HUES48 (cell line): ENCODE measurements at regions not wholly inside any gene's neighbourhood (a gene's known extent, or its start where the extent isn't known, plus 50 kb on each side); places are given as distances from the start of the nearest gene placed in this dataset.

ENCODE experiments used
- H3K27ac ChIP-seq: one replicate; pipeline ENCODE4 v1.7.0; 2013; ENCODE audit warnings: low read depth, low read length, inconsistent platforms
- H3K27me3 ChIP-seq: 2 replicates; pipeline ENCODE4 v1.6.1; 2013; ENCODE audit warnings: mild to moderate bottlenecking, low read length; ENCODE audit not compliant: control insufficient read depth, insufficient read depth
- H3K36me3 ChIP-seq: 2 replicates; pipeline ENCODE4 v1.6.1; 2013; ENCODE audit warnings: low read length; ENCODE audit not compliant: control insufficient read depth, insufficient read depth
- H3K4me1 ChIP-seq: 2 replicates; pipeline ENCODE4 v1.6.1; 2013; ENCODE audit warnings: mild to moderate bottlenecking, low read length; ENCODE audit not compliant: control insufficient read depth, insufficient read depth
- H3K4me3 ChIP-seq: 2 replicates; pipeline ENCODE4 v1.5.1; 2013; ENCODE audit warnings: mild to moderate bottlenecking, low read depth, low read length
- H3K9ac ChIP-seq: 2 replicates; pipeline ENCODE4 v1.6.1; 2013; ENCODE audit warnings: mild to moderate bottlenecking, low read depth, low read length, moderate library complexity
- H3K9me3 ChIP-seq: 2 replicates; pipeline ENCODE4 v1.6.1; 2013; ENCODE audit warnings: low read length; ENCODE audit not compliant: control insufficient read depth, insufficient read depth

GRCh38 chr2:136244536-136244885 is 126.6 kb upstream of the CXCR4 start:
- H3K9ac ChIP-seq: no peak overlapping the region
- H3K27me3 ChIP-seq: no peaks in the 10 kb centered on the region
- no peaks in the 10 kb centered on the region for H3K36me3 ChIP-seq
- H3K9me3 ChIP-seq: no peaks in the 10 kb centered on the region
- peaks cover 7% of the 10 kb centered on the region for H3K4me1 ChIP-seq
- H3K4me3 ChIP-seq: no peak overlapping the region
- H3K27ac ChIP-seq: no peak overlapping the region

- H3K9me3 ChIP-seq: no peaks in the 10 kb centered on the region
- no peaks in the 10 kb centered on the region for H3K27me3 ChIP-seq
- H3K4me3 ChIP-seq: no peak overlapping the region
- H3K27ac ChIP-seq: no peak overlapping the region
- H3K4me1 ChIP-seq: peaks cover 7% of the 10 kb centered on the region
- H3K9ac ChIP-seq: no peak overlapping the region
- H3K36me3 ChIP-seq: no peaks in the 10 kb centered on the region
Measured at GRCh38 chr2:136243638-136244535, 125.9 kb upstream of the CXCR4 start.

GRCh38 chr2:136242687-136243277 is 124.8 kb upstream of the CXCR4 start:
- no peaks in the 10 kb centered on the region for H3K27me3 ChIP-seq
- no peak overlapping the region for H3K9ac ChIP-seq
- H3K36me3 ChIP-seq: no peaks in the 10 kb centered on the region
- H3K9me3 ChIP-seq: no peaks in the 10 kb centered on the region
- peaks cover 7% of the 10 kb centered on the region for H3K4me1 ChIP-seq
- no peak overlapping the region for H3K4me3 ChIP-seq
- no peak overlapping the region for H3K27ac ChIP-seq

- H3K4me1 ChIP-seq: peaks cover 7% of the 10 kb centered on the region
- no peaks in the 10 kb centered on the region for H3K36me3 ChIP-seq
- no peak overlapping the region for H3K4me3 ChIP-seq
- no peaks in the 10 kb centered on the region for H3K27me3 ChIP-seq
- no peaks in the 10 kb centered on the region for H3K9me3 ChIP-seq
- H3K9ac ChIP-seq: no peak overlapping the region
- H3K27ac ChIP-seq: no peak overlapping the region
Measured at GRCh38 chr2:136242100-136242499, 124.2 kb upstream of the CXCR4 start.

- Histone ChIP-seq H3K4me3 (no peak overlapping the region), H3K27me3 (no peaks in the 10 kb centered on the region), H3K27ac (no peak overlapping the region), H3K9ac (no peak overlapping the region), H3K36me3 (no peaks in the 10 kb centered on the region), H3K4me1 (no peaks in the 10 kb centered on the region; the same call in 1 of the 2 replicates), H3K9me3 (no peaks in the 10 kb centered on the region)
Measured at GRCh38 chr2:136239079-136239685, 121.2 kb upstream of the CXCR4 start.

- no peaks in the 10 kb centered on the region; the same call in 1 of the 2 replicates for H3K4me1 ChIP-seq
- H3K27me3 ChIP-seq: no peaks in the 10 kb centered on the region
- no peak overlapping the region for H3K4me3 ChIP-seq
- no peaks in the 10 kb centered on the region for H3K36me3 ChIP-seq
- no peaks in the 10 kb centered on the region for H3K9me3 ChIP-seq
- H3K9ac ChIP-seq: no peak overlapping the region
- H3K27ac ChIP-seq: no peak overlapping the region
Measured at GRCh38 chr2:136238286-136239078, 120.5 kb upstream of the CXCR4 start.

- Histone ChIP-seq H3K36me3 (no peaks in the 10 kb centered on the region), H3K4me3 (no peak overlapping the region), H3K9me3 (no peaks in the 10 kb centered on the region), H3K27me3 (no peaks in the 10 kb centered on the region), H3K27ac (peak overlapping the region; percentile 22), H3K4me1 (no peaks in the 10 kb centered on the region; the same call in 1 of the 2 replicates), H3K9ac (no peak overlapping the region)
Measured at GRCh38 chr2:136236019-136236418, 118.1 kb upstream of the CXCR4 start.

- H3K36me3 ChIP-seq: no peaks in the 10 kb centered on the region
- H3K4me1 ChIP-seq: no peaks in the 10 kb centered on the region; the same call in 1 of the 2 replicates
- H3K9me3 ChIP-seq: no peaks in the 10 kb centered on the region
- H3K4me3 ChIP-seq: no peak overlapping the region
- H3K27ac ChIP-seq: no peak overlapping the region
- H3K27me3 ChIP-seq: no peaks in the 10 kb centered on the region
- no peak overlapping the region for H3K9ac ChIP-seq
Measured at GRCh38 chr2:136235546-136235945, 117.6 kb upstream of the CXCR4 start.

GRCh38 chr2:136234261-136234660 is 116.3 kb upstream of the CXCR4 start:
- H3K4me3 ChIP-seq: no peak overlapping the region
- H3K9me3 ChIP-seq: no peaks in the 10 kb centered on the region
- H3K9ac ChIP-seq: no peak overlapping the region
- no peaks in the 10 kb centered on the region for H3K27me3 ChIP-seq
- no peaks in the 10 kb centered on the region for H3K36me3 ChIP-seq
- no peaks in the 10 kb centered on the region; the same call in 1 of the 2 replicates for H3K4me1 ChIP-seq
- H3K27ac ChIP-seq: no peak overlapping the region

- Histone ChIP-seq H3K4me3 (no peak overlapping the region), H3K4me1 (no peaks in the 10 kb centered on the region), H3K36me3 (no peaks in the 10 kb centered on the region), H3K9ac (no peak overlapping the region), H3K27me3 (no peaks in the 10 kb centered on the region), H3K27ac (no peak overlapping the region), H3K9me3 (no peaks in the 10 kb centered on the region)
Measured at GRCh38 chr2:136233298-136233697, 115.3 kb upstream of the CXCR4 start.
